Hepatocyte (in vitro differentiated cells): ENCODE measurements at regions not wholly inside any gene's neighbourhood (a gene's known extent, or its start where the extent isn't known, plus 50 kb on each side); places are given as distances from the start of the nearest gene placed in this dataset.

Source experiments
- DNase-seq: peaks from one replicate; pipeline ENCODE4 v3.0.0-alpha.2; 2016; ENCODE audit warnings: low spot score
- H2AFZ ChIP-seq: fragments of 200-600 bp; sonication (generic); 2 replicates; pipeline ENCODE4 v1.6.0; 2016; ENCODE audit warnings: antibody characterized with exemption, mild to moderate bottlenecking
- H3K27ac ChIP-seq: fragments of 200-600 bp; sonication (generic); 2 replicates; pipeline ENCODE4 v1.5.1; 2016; ENCODE audit warnings: mild to moderate bottlenecking
- H3K27me3 ChIP-seq: fragments of 200-600 bp; sonication (generic); 2 replicates; pipeline ENCODE4 v1.6.1; 2016
- H3K36me3 ChIP-seq: fragments of 200-600 bp; sonication (generic); replicated peaks from 2 replicates; pipeline ENCODE4 v1.5.1; 2016; ENCODE audit warnings: low read depth; ENCODE audit not compliant: insufficient read depth
- H3K4me1 ChIP-seq: fragments of 200-600 bp; sonication (generic); 2 replicates; pipeline ENCODE4 v1.5.1; 2016; ENCODE audit warnings: mild to moderate bottlenecking, moderate library complexity; ENCODE audit not compliant: insufficient read depth
- H3K4me2 ChIP-seq: fragments of 200-600 bp; sonication (generic); 2 replicates; pipeline ENCODE4 v1.6.0; 2016
- H3K4me3 ChIP-seq: fragments of 200-600 bp; sonication (generic); 2 replicates; pipeline ENCODE4 v1.5.1; 2016; ENCODE audit warnings: mild to moderate bottlenecking
- H3K79me2 ChIP-seq: fragments of 200-600 bp; sonication (generic); 2 replicates; pipeline ENCODE4 v1.6.0; 2017; ENCODE audit warnings: mild to moderate bottlenecking
- H3K9me2 ChIP-seq: fragments of 200-600 bp; sonication (generic); replicated peaks from 2 replicates; pipeline ENCODE4 v1.6.0; 2017; ENCODE audit warnings: mild to moderate bottlenecking; ENCODE audit not compliant: insufficient read depth
- H3K9me3 ChIP-seq: fragments of 200-600 bp; sonication (generic); 2 replicates; pipeline ENCODE4 v1.5.1; 2016; ENCODE audit warnings: low read depth, mild to moderate bottlenecking
- H4K20me1 ChIP-seq: fragments of 200-600 bp; sonication (generic); 2 replicates; pipeline ENCODE4 v1.6.0; 2016; ENCODE audit warnings: mild to moderate bottlenecking; ENCODE audit not compliant: insufficient read depth, poor library complexity, severe bottlenecking
- CTCF ChIP-seq: fragments of 200-600 bp; sonication (generic); IDR thresholded peaks from 2 replicates; pipeline ENCODE4 v1.5.1; 2016; ENCODE audit warnings: antibody characterized with exemption, mild to moderate bottlenecking; ENCODE audit not compliant: poor library complexity
- EZH2 ChIP-seq: fragments of 200-600 bp; sonication (generic); IDR thresholded peaks from 2 replicates; pipeline ENCODE4 v1.6.1; 2016; ENCODE audit warnings: antibody characterized with exemption, mild to moderate bottlenecking, borderline replicate concordance
- EZH2phosphoT487 ChIP-seq: fragments of 200-600 bp; sonication (generic); IDR thresholded peaks from one replicate; pipeline ENCODE4 v1.6.1; 2018; ENCODE audit warnings: antibody characterized with exemption, mild to moderate bottlenecking, low read depth, moderate library complexity; ENCODE audit not compliant: unreplicated experiment, severe bottlenecking
- WGBS: methylation state at CpG from one replicate; pipeline ENCODE4 v1.1.6; 2016; ENCODE audit warnings: low lambda C conversion rate; ENCODE audit errors: missing lambda C conversion rate; 5-methylcytosine and 5-hydroxymethylcytosine counted together

GRCh38 chr2:8549942-8550341 lies 131.9 kb upstream of the ID2 start:
- Histone ChIP-seq H3K79me2 (no peaks in the 10 kb centered on the region), H3K27ac (no peak overlapping the region), H3K4me2 (no peak overlapping the region), H3K9me3 (no peaks in the 10 kb centered on the region), H3K36me3 (no peaks in the 10 kb centered on the region), H3K9me2 (no peaks in the 10 kb centered on the region), H2AFZ (no peak overlapping the region), H3K4me3 (no peak overlapping the region), H3K27me3 (no peaks in the 10 kb centered on the region), H3K4me1 (no peaks in the 10 kb centered on the region), H4K20me1 (no peaks in the 10 kb centered on the region)
- no peak for DNase-seq
- 95% methylated on average over 4 of the region's 4 CpGs for WGBS
- TF ChIP-seq CTCF (no peak), EZH2phosphoT487 (no peak), EZH2 (no peak)

DNA sequence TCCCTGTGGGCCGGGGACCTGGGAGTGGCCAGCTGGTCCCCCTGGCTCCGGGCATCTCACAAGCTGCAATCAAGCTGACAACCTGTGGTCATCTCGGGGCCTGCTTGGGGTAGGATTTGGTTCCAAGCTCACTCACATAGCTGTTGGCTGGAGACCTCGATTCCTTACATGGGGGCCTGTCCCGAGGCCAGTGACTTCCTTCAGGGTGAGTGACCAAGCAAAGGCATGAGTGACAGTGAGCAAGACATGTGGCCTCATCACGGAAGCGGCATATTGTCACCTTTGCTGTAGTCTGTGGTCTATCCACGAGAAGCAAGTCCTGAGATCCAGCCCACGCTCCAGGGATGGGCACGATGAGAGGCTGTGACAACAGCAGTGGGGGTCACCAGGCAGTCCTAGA lies 131.4 kb upstream of the ID2 start:
- Histone ChIP-seq H4K20me1 (no peaks in the 10 kb centered on the region), H3K79me2 (no peaks in the 10 kb centered on the region), H3K36me3 (no peaks in the 10 kb centered on the region), H2AFZ (no peak overlapping the region), H3K27me3 (no peaks in the 10 kb centered on the region), H3K9me3 (no peaks in the 10 kb centered on the region), H3K4me3 (no peak overlapping the region), H3K4me2 (no peak overlapping the region), H3K27ac (no peak overlapping the region), H3K9me2 (no peaks in the 10 kb centered on the region), H3K4me1 (no peaks in the 10 kb centered on the region)
- DNase-seq, result no peak
- TF ChIP-seq EZH2 (no peak), EZH2phosphoT487 (no peak), CTCF (no peak)
- 95% methylated on average over 10 of the region's 10 CpGs for WGBS

- TF ChIP-seq EZH2 (no peak), EZH2phosphoT487 (no peak), CTCF (no peak)
- H3K4me1 ChIP-seq, result no peaks in the 10 kb centered on the region
- no peaks in the 10 kb centered on the region for H4K20me1 ChIP-seq
- H3K4me3 ChIP-seq, result no peak overlapping the region
- H3K79me2 ChIP-seq, result no peaks in the 10 kb centered on the region
- DNase-seq, result no peak
- no peaks in the 10 kb centered on the region for H3K27me3 ChIP-seq
- WGBS, result 86% methylated on average over 14 of the region's 14 CpGs
- no peaks in the 10 kb centered on the region for H3K36me3 ChIP-seq
- H3K9me3 ChIP-seq, result no peaks in the 10 kb centered on the region
- H3K4me2 ChIP-seq, result no peak overlapping the region
- H3K27ac ChIP-seq, result no peak overlapping the region
- no peaks in the 10 kb centered on the region for H3K9me2 ChIP-seq
- H2AFZ ChIP-seq, result no peak overlapping the region
Observed at GRCh38 chr2:8550937-8551621, 130.8 kb upstream of the ID2 start.
